Caco-2 (cell line): ENCODE measurements at regions not wholly inside any gene's neighbourhood (a gene's known extent, or its start where the extent isn't known, plus 50 kb on each side); places are given as distances from the start of the nearest gene placed in this dataset.

Experiments
- BruUV-seq: library from RNA; stranded (reverse); fragments of 400-500 nt; replicated peaks from 2 replicates; lab custom pipeline; 2021; lab: Mats Ljungman, UMichigan
- CTCF ChIA-PET: fragments of 300-600 bp; sonication (Branson Sonifier 250); formaldehyde crosslinking; loops from one replicate; lab custom pipeline; 2022; ENCODE audit warnings: antibody characterized with exemption; lab: Charles Lee
- POLR2A ChIA-PET: fragments of 300-600 bp; sonication (Branson Sonifier 250); formaldehyde crosslinking; loops from one replicate; lab custom pipeline; 2022; ENCODE audit warnings: antibody characterized with exemption; lab: Charles Lee
- DNase-seq, 2 experiments: peaks; one replicate each; pipeline versions ENCODE4 v3.0.0 to v3.0.0-alpha.2; 2020 to 2022
- H3K27me3 ChIP-seq: replicated peaks from 2 replicates; pipeline ENCODE4 v1.6.0; 2011; ENCODE audit warnings: low read length; ENCODE audit not compliant: control insufficient read depth, insufficient read depth
- H3K36me3 ChIP-seq: 2 replicates; pipeline ENCODE4 v1.5.1; 2011; ENCODE audit warnings: low read length; ENCODE audit not compliant: control insufficient read depth, insufficient read depth
- H3K4me1 ChIP-seq: fragments of 250-450 bp; sonication (Bioruptor Pico); 2 replicates; pipeline ENCODE4 v1.5.1; 2020; ENCODE audit warnings: mild to moderate bottlenecking
- H3K4me3 ChIP-seq: 2 replicates; pipeline ENCODE4 v1.5.1; 2011; ENCODE audit warnings: low read depth, mild to moderate bottlenecking, control low read depth, low read length
- H3K9me3 ChIP-seq: fragments of 250-450 bp; sonication (Bioruptor Pico); 2 replicates; pipeline ENCODE4 v1.5.1; 2020; ENCODE audit warnings: mild to moderate bottlenecking, moderate library complexity
- H3K27ac Mint-ChIP-seq: one replicate; pipeline ENCODE4 v1.8.0; 2022; ENCODE audit warnings: mixed read lengths; ENCODE audit not compliant: unreplicated experiment
- H3K27me3 Mint-ChIP-seq: one replicate; pipeline ENCODE4 v1.8.0; 2022; ENCODE audit warnings: mixed read lengths; ENCODE audit not compliant: insufficient read depth, unreplicated experiment
- H3K36me3 Mint-ChIP-seq: one replicate; pipeline ENCODE4 v1.8.0; 2022; ENCODE audit warnings: mild to moderate bottlenecking, mixed read lengths; ENCODE audit not compliant: insufficient read depth, unreplicated experiment
- H3K4me1 Mint-ChIP-seq: one replicate; pipeline ENCODE4 v1.8.0; 2022; ENCODE audit warnings: low read depth, mixed read lengths; ENCODE audit not compliant: unreplicated experiment
- H3K4me3 Mint-ChIP-seq: one replicate; pipeline ENCODE4 v1.8.0; 2022; ENCODE audit warnings: mild to moderate bottlenecking, moderate library complexity, mixed read lengths; ENCODE audit not compliant: unreplicated experiment
- H3K9me3 Mint-ChIP-seq: one replicate; pipeline ENCODE4 v1.8.0; 2022; ENCODE audit warnings: mixed read lengths; ENCODE audit not compliant: unreplicated experiment
- CTCF ChIP-seq, 2 experiments: fragments of 200-600 bp in 1 of 2; IDR thresholded peaks; 1 replicate in 1 of 2; 2 replicates in 1 of 2; pipeline versions ENCODE4 v1.5.1 to v1.8.0; 2011 to 2022; ENCODE audit warnings: antibody characterized with exemption in 1 of 2, control low read depth in 1 of 2, inconsistent platforms in 1 of 2, low read depth in 1 of 2, low read length in 1 of 2, mild to moderate bottlenecking in 1 of 2, moderate library complexity in 1 of 2; ENCODE audit not compliant: insufficient read depth in 1 of 2, severe bottlenecking in 1 of 2, unreplicated experiment in 1 of 2
- intact Hi-C: fragments of 100-400 bp; cut with micrococcal nuclease; formaldehyde crosslinking; loops from one replicate; pipeline ENCODE4 v1.10.0; 2022; ENCODE audit not compliant: unreplicated experiment

- no peak overlapping the region for H3K27ac Mint-ChIP-seq
- ChIA-PET CTCF (no interaction called here), POLR2A (no interaction called here)
- no peaks in the 10 kb centered on the region for H3K9me3 ChIP-seq
- no peaks in the 10 kb centered on the region for H3K36me3 ChIP-seq
- H3K4me1 Mint-ChIP-seq: no peaks in the 10 kb centered on the region
- no peaks in the 10 kb centered on the region for H3K4me1 ChIP-seq
- no peaks in the 10 kb centered on the region for H3K27me3 ChIP-seq
- H3K27me3 Mint-ChIP-seq: peaks cover 4% of the 10 kb centered on the region
- H3K4me3 ChIP-seq: no peak overlapping the region
- TF ChIP-seq CTCF (IDR thresholded peaks at IDR 0.05; ENCODE audit: insufficient read depth in 1 of 2, low read depth in 1 of 2, low read length in 1 of 2, severe bottlenecking in 1 of 2, unreplicated experiment in 1 of 2): no peak
- H3K4me3 Mint-ChIP-seq: no peak overlapping the region
- no peaks in the 10 kb centered on the region for H3K36me3 Mint-ChIP-seq
- H3K9me3 Mint-ChIP-seq: no peaks in the 10 kb centered on the region
- no TSS peak for BruUV-seq
- intact Hi-C loops: no loop called here
- no peak for DNase-seq
Observed at GRCh38 chr16:6216836-6217235, 1115.8 kb upstream of the RBFOX1 start.

GRCh38 chr16:6211644-6212043 lies 1114.0 kb upstream of the EEF2KMT start:
- no peaks in the 10 kb centered on the region for H3K36me3 Mint-ChIP-seq
- H3K4me3 ChIP-seq: no peak overlapping the region
- no peaks in the 10 kb centered on the region for H3K9me3 Mint-ChIP-seq
- CTCF ChIA-PET: no interaction called here
- intact Hi-C loops: no loop called here
- POLR2A ChIA-PET: no interaction called here
- H3K4me3 Mint-ChIP-seq: no peak overlapping the region
- H3K9me3 ChIP-seq: no peaks in the 10 kb centered on the region
- H3K4me1 ChIP-seq: no peaks in the 10 kb centered on the region
- BruUV-seq: no TSS peak
- H3K4me1 Mint-ChIP-seq: no peaks in the 10 kb centered on the region
- H3K27ac Mint-ChIP-seq: no peak overlapping the region
- H3K27me3 ChIP-seq: no peaks in the 10 kb centered on the region
- DNase-seq: no peak
- H3K27me3 Mint-ChIP-seq: peaks cover 2% of the 10 kb centered on the region
- TF ChIP-seq CTCF (IDR thresholded peaks at IDR 0.05; ENCODE audit: insufficient read depth in 1 of 2, low read depth in 1 of 2, low read length in 1 of 2, severe bottlenecking in 1 of 2, unreplicated experiment in 1 of 2): no peak
- no peaks in the 10 kb centered on the region for H3K36me3 ChIP-seq

- CTCF ChIA-PET: no interaction called here
- DNase-seq: no peak
- no peaks in the 10 kb centered on the region for H3K4me1 Mint-ChIP-seq
- no peaks in the 10 kb centered on the region for H3K36me3 Mint-ChIP-seq
- Histone ChIP-seq H3K9me3 (no peaks in the 10 kb centered on the region), H3K27me3 (no peaks in the 10 kb centered on the region), H3K4me3 (no peak overlapping the region), H3K36me3 (no peaks in the 10 kb centered on the region), H3K4me1 (no peaks in the 10 kb centered on the region)
- H3K27me3 Mint-ChIP-seq: peaks cover 5% of the 10 kb centered on the region
- POLR2A ChIA-PET: no interaction called here
- H3K9me3 Mint-ChIP-seq: no peaks in the 10 kb centered on the region
- intact Hi-C loops: no loop called here
- no peak for TF ChIP-seq CTCF (IDR thresholded peaks at IDR 0.05; ENCODE audit: insufficient read depth in 1 of 2, low read depth in 1 of 2, low read length in 1 of 2, severe bottlenecking in 1 of 2, unreplicated experiment in 1 of 2)
- H3K4me3 Mint-ChIP-seq: no peak overlapping the region
- no TSS peak for BruUV-seq
- no peak overlapping the region for H3K27ac Mint-ChIP-seq
Observed at GRCh38 chr16:6209355-6209930, 1111.8 kb upstream of the EEF2KMT start.
